ENCODE measurements at regions not wholly inside any gene's neighbourhood (a gene's known extent, or its start where the extent isn't known, plus 50 kb on each side); places are given as distances from the start of the nearest gene placed in this dataset.

GRCh38 chr20:53691060-53691810 is 97.6 kb upstream of the ZNF217 start:
- WGBS, 2 donors, result 89 to 92% methylated on average over 10 of the region's 10 CpGs
- H3K4me1 ChIP-seq, result no peaks in the 10 kb centered on the region
- H3K4me3 ChIP-seq, result no peak overlapping the region
- no peaks in the 10 kb centered on the region for H3K36me3 ChIP-seq
- TF ChIP-seq POLR2A (IDR thresholded peaks at IDR 0.05) (no peak), EP300 (IDR thresholded peaks at IDR 0.05) (no peak)
- TF ChIP-seq, protein P1, sequence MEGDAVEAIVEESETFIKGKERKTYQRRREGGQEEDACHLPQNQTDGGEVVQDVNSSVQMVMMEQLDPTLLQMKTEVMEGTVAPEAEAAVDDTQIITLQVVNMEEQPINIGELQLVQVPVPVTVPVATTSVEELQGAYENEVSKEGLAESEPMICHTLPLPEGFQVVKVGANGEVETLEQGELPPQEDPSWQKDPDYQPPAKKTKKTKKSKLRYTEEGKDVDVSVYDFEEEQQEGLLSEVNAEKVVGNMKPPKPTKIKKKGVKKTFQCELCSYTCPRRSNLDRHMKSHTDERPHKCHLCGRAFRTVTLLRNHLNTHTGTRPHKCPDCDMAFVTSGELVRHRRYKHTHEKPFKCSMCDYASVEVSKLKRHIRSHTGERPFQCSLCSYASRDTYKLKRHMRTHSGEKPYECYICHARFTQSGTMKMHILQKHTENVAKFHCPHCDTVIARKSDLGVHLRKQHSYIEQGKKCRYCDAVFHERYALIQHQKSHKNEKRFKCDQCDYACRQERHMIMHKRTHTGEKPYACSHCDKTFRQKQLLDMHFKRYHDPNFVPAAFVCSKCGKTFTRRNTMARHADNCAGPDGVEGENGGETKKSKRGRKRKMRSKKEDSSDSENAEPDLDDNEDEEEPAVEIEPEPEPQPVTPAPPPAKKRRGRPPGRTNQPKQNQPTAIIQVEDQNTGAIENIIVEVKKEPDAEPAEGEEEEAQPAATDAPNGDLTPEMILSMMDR (IDR thresholded peaks at IDR 0.05), result no peak
- no peaks in the 10 kb centered on the region for H3K27me3 ChIP-seq
- DNase-seq (ENCODE audit: low spot score in 2 of 2), result no peak
- no peak overlapping the region for H3K27ac ChIP-seq
- H3K9me3 ChIP-seq, result no peaks in the 10 kb centered on the region

DNA sequence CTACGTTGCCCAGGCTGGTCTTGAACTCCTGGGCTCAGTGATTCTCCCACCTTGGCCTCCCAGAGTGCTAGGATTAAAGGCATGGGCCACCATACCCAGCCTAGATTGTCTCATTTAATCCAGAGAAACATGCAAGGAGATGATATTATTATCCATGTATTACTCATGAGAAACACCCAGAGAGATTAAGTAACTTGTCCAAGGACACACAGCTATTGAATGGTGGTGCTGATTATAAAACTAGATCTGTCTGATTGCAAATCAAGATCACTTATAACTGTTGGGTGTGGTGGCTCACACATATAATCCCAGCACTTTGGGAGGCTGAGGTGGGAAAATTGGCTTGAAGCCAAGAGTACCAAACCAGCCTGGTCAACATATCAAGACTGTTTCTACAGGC is 94.4 kb upstream of the ZNF217 start:
- Histone ChIP-seq H3K4me3 (no peak overlapping the region), H3K36me3 (no peaks in the 10 kb centered on the region), H3K27me3 (no peaks in the 10 kb centered on the region), H3K9me3 (no peaks in the 10 kb centered on the region), H3K4me1 (no peaks in the 10 kb centered on the region), H3K27ac (no peak overlapping the region)
- WGBS, 2 donors, result 43 to 95% methylated on average over 1 of the region's 1 CpG
- TF ChIP-seq, protein P1 (IDR thresholded peaks at IDR 0.05), result no peak
- TF ChIP-seq EP300 (IDR thresholded peaks at IDR 0.05) (no peak), POLR2A (IDR thresholded peaks at IDR 0.05) (no peak)
- no peak for DNase-seq (ENCODE audit: low spot score in 2 of 2)

GRCh38 chr20:53685070-53685595 is 91.5 kb upstream of the ZNF217 start:
- Histone ChIP-seq H3K4me1 (peaks cover 0 to 2% (median under 1%) of the 10 kb centered on the region in 4 donors), H3K27ac (no peak overlapping the region), H3K36me3 (no peaks in the 10 kb centered on the region), H3K9me3 (no peaks in the 10 kb centered on the region), H3K4me3 (no peak overlapping the region), H3K27me3 (no peaks in the 10 kb centered on the region)
- TF ChIP-seq POLR2A (IDR thresholded peaks at IDR 0.05), result no peak
- TF ChIP-seq, protein P1 (IDR thresholded peaks at IDR 0.05), result no peak
- no peak for TF ChIP-seq EP300 (IDR thresholded peaks at IDR 0.05)
- DNase-seq (ENCODE audit: low spot score in 2 of 2), result no peak
- 92 to 96% methylated on average over 8 of the region's 8 CpGs for WGBS, 2 donors

- Histone ChIP-seq H3K4me3 (no peak overlapping the region), H3K27ac (no peak overlapping the region), H3K36me3 (no peaks in the 10 kb centered on the region), H3K9me3 (no peaks in the 10 kb centered on the region), H3K27me3 (no peaks in the 10 kb centered on the region), H3K4me1 (peaks cover 0 to 18% (median 4%) of the 10 kb centered on the region in 4 donors)
- DNase-seq (ENCODE audit: low spot score in 2 of 2), result no peak
- no peak for TF ChIP-seq EP300 (IDR thresholded peaks at IDR 0.05)
- TF ChIP-seq POLR2A (IDR thresholded peaks at IDR 0.05), result no peak
- TF ChIP-seq, protein P1 (IDR thresholded peaks at IDR 0.05), result no peak
- 92 to 94% methylated on average over 3 of the region's 3 CpGs for WGBS, 2 donors
These were observed 89.9 kb upstream of the ZNF217 start for GRCh38 chr20:53683506-53683905.
